Stimulated activated CD4-positive, alpha-beta T cell treated with anti-CD3 and anti-CD28 coated beads, Interleukin-4, amount 100 ng/mL, for 24 hours (primary cell): ENCODE measurements at regions not wholly inside any gene's neighbourhood (a gene's known extent, or its start where the extent isn't known, plus 50 kb on each side); places are given as distances from the start of the nearest gene placed in this dataset.

Source experiments
- DNase-seq: peaks from one replicate; pipeline ENCODE4 v3.0.0-alpha.2; 2020

DNA sequence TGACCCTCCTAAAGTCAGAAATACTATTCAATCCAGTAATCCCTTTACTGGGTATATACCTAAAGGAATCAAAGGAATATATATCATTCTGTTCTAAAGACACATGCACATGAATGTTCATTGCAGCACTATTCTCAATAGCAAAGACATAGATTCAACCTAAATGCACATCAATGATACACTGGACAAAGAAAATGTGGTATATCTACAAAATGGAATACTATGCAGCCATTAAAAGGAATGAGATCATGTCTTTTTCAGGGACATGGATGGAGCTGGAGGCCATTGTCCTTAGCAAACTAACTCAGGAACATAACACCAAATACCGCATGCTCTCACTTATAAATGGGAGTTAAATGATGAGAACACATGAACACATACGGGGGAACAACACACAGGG, 306.0 kb upstream of the EPHA5 start:
- DNase-seq = no peak

GRCh38 chr4:65973186-65973585, 302.9 kb upstream of the EPHA5 start:
- DNase-seq = no peak

- no peak for DNase-seq
These were observed 301.4 kb upstream of the EPHA5 start for GRCh38 chr4:65971686-65972085.

- no peak for DNase-seq
These were observed 298.7 kb upstream of the EPHA5 start for GRCh38 chr4:65968831-65969558.

- DNase-seq = no peak
These were observed 290.5 kb upstream of the EPHA5 start for GRCh38 chr4:65960751-65961150.

GRCh38 chr4:65954416-65954815, 284.1 kb upstream of the EPHA5 start:
- DNase-seq = no peak

DNA sequence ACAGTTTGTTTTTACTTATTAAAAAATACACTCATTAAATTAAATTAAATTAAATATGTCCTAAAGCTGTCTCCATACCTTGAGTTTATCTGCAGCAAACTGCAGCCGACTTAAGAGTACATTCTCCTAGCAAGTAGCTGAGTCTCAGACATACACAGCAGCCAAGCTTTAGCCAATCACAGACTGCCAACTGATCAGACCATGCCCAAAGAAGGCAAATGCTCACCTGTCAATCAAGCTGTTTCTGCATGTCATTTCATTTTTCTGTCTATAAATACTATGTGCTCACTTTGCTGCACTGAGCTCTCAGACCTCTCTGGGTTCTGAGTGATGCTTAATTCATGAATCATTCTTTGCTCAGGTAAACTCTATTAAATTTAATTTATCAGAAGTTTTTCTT, 280.9 kb upstream of the EPHA5 start:
- DNase-seq = no peak

DNA sequence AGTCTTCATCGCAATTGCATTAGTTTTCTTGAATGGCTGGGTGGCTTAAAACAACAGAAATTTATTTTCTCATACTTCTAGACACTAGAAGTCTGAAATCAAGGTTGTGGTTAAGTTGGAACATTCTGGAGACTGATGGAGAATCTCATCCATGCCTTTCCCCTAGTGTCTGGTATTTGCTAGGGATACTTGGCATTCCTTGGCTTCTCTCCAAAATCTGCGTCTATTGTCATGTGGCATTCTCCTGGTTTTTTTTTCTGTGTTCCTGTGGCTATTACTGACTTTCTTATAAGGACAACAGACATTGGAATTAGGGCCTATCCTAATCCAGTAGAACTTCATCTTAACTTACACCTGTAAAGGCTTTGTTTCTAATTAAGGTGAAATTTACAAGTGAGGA, 272.8 kb upstream of the EPHA5 start:
- no peak for DNase-seq

DNA sequence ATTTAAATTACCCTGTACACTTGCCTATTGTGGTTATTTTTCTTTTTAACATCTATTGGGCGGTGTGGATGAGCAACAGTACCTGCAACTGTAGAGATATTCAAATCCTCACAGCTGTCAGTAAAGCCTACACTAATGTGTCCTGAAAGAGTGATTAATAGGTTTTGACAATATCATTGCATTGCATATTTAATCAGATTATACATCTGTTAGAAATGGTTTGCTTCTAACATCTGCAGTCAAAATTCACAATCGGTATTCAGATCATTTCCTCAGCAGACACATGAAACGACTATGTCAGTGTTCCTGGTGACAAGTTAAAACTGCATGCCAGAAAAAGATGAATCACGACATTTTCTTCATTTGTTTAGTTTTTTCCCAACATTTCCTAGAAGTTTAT, 254.6 kb upstream of the EPHA5 start:
- DNase-seq = no peak

DNA sequence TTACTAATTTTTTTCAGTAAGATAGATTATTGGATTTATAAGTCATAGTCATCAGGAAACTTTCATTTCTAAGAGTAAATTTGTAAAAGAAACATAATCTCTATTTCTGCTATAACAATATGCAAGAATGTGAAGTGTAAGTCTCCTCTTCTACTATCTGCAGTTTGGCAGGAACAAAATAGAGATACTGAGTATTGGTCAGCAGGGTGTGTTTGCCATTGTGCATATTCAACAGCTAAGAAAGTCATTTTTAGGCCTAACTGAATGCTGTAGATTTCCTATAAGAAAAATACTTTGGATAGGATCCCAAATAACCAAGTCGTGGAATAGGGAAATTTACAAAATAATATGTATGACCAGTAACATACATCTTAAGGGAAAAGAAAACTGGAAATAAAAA, 253.3 kb upstream of the EPHA5 start:
- DNase-seq = no peak

DNA sequence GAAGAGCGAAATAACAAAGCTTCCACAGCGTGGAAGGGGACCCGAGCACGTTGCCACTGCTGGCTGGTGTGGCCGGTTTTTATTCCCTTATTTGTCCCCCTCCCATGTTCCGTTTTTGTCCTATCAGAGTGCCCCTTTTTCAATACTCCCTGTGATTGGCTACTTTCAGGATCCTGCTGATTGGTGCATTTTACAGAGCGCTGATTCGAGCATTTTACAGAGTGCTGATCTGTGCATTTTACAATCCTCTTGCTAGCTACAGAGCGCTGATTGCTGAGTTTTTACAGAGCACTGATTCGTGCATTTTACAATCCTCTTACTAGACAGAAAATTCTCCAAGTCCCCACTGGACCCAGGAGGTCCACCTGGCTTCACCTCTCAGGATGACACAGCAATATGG, 250.9 kb upstream of the EPHA5 start:
- DNase-seq = no peak

DNA sequence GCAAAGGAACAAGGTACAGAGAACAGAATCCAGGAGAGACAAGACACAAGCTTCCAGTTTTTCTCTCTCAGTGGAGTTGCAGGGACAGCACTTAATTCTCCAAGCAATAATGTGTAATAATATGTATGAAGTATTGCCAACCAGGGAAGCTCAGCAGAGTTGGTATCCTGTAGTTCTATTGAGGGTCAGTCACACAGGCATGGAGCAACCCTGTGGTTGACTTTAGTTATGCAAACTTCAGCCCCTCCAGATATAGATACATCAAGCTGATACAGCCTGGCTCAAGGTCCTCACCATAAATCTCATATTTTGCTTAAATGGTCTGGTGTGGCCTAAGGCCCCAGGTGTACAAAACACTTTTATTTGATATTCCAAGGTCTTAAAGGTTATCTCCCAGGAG, 248.6 kb upstream of the EPHA5 start:
- no peak for DNase-seq

GRCh38 chr4:65918212-65918611, 247.9 kb upstream of the EPHA5 start:
- no peak for DNase-seq

GRCh38 chr4:65917486-65917885, 247.2 kb upstream of the EPHA5 start:
- DNase-seq = no peak

GRCh38 chr4:65911720-65912119, 241.4 kb upstream of the EPHA5 start:
- DNase-seq = no peak

GRCh38 chr4:65893957-65894755, 223.9 kb upstream of the EPHA5 start:
- DNase-seq = no peak

- DNase-seq = no peak
These were observed 223.0 kb upstream of the EPHA5 start for GRCh38 chr4:65893271-65893670.

DNA sequence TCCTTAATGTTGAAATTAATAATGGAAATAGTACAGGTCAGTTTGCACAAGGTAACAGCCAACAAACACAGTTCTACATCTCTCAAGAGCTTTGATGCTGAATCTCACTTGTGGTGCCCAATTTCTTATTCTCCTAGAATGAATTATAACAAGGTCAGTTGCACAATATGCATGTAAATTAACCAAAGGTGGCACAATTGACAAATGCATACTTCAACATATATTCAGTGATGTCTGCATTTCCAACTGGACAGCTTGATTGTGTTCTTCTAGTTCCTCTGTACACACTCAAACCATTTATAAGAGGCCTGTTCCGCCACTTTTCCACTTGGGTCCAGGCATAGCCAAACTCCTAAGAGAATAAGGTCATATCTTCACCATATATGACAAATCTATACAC, 210.3 kb upstream of the EPHA5 start:
- no peak for DNase-seq

DNA sequence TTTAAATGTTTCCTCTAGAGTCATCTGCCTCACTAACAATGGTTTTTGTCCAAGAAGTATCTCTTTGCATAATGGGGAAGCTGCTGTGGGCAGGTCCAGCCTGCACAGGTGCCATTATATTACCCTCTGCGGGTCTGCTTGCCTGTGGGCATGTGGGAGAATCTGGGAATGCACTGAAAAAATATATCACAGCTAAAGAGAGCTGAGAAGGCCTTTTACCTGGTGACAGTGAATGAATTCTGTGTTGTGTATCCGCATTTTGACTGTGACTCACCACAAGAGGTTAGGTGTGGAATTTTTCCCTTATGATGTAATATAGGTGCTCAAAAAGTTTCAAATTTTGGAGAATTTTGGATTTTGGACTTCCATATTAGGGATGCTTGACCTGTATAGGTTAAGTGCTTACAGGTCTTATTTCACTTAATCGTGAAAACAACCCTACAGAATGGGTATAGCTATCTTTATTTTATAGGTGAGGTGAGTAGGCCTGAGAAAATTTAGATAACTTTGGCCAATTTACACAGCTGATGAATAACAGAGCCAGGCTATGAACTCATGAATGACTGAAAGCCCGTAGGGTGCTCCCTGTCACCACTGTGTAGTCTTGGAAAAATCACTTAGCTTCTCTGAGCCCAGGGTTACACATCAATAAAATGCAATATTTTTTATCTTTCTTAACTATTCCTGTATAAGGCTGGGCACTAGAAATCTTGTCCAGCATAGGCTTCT, 198.0 kb upstream of the EPHA5 start:
- DNase-seq = no peak

GRCh38 chr4:65865489-65865888, 195.2 kb upstream of the EPHA5 start:
- no peak for DNase-seq

DNA sequence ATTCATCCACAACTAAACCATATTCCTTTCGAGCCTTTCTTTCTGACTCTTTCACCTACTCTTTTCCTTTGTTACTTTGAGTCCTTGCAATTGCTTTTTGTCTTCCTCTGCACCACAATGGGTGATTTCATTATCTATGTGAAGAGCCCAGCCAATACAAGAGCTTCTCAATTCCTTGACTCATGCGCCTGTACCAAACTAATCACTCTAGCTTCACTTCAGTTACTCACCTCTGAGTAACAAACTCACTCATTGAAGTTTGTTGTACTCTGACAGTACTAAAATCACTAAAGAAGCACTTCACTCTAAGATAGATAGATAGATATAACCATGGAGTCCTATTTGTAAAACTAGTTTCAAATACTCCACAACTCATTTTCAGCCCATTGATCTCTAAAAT, 191.7 kb upstream of the EPHA5 start:
- DNase-seq = no peak

- no peak for DNase-seq
These were observed 175.0 kb upstream of the EPHA5 start for GRCh38 chr4:65845199-65845773.

DNA sequence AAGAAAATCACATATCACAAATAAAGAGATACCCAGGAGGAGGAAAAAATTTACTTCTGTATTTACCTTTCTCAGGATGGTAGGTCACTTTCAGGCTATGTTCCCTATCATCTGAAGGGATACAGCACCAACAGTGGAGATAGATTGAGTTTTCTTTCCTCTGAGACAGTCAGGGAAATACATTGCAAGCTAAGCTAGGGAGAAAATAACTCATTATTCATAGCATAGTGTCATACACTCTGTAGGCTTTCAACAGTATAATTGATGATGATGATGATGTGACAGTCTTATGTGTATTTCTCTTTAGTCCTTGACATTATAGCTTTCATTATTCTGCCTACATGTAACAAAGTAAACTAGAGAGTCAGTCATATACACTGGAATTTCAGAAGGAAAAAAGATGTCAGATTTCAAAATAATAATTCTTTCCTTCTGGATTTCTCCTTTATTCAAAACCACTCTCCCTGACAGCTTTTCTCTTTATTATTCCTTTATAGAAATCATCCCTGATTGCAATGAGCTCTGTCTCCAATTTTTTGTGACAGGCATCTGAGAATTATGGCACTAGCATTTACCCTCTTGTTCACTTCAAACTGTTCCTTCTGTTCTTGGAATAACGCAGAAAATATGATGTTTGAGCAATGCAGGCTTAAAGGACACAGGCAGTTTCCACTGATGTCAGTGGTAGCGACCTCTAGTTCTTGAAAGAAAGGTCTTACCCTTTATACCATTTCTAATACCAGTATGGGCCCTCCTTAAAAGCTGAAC, 169.1 kb upstream of the EPHA5 start:
- no peak for DNase-seq
